Lower leg skin (tissue), 3 donors: ENCODE measurements at regions not wholly inside any gene's neighbourhood (a gene's known extent, or its start where the extent isn't known, plus 50 kb on each side); places are given as distances from the start of the nearest gene placed in this dataset.
"Not testable (repeated sequence)": the region's sequence is repeated elsewhere in the genome, so short reads cannot be mapped to it uniquely, and the experiment has no call there.

ENCODE experiments used
- CTCF ChIP-seq, 3 donors: fragments of 450-650 bp; IDR thresholded peaks; one replicate each; pipeline ENCODE4 v1.5.1; 2016; ENCODE audit warnings: antibody characterized with exemption in 3 of 3, mild to moderate bottlenecking in 3 of 3, moderate library complexity in 2 of 3
- POLR2A ChIP-seq, 2 donors: fragments of 450-650 bp; IDR thresholded peaks; one replicate each; pipeline ENCODE4 v1.6.1; 2016 to 2017; ENCODE audit warnings: antibody characterized with exemption in 2 of 2, mild to moderate bottlenecking in 1 of 2, moderate library complexity in 1 of 2

DNA sequence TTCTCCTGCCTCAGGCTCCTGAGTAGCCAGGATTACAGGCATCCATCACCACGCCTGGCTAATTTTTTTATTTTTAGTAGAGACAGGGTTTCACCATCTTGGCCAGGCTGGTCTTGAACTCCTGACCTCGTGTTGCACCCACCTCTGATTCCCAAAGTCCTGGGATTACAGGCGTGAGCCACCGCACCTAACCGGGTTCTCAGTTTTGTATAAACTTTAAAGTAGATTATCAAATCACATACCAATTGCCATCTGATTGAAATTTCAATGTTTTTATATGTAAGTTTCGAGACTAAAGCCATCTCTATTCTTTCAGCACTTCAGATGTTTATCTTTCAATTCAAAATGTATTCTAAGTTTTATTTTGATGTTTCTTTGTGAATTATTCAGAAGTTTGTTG, 110.1 kb downstream of the POTEH start:
- not testable (repeated sequence) for TF ChIP-seq POLR2A, CTCF (IDR thresholded peaks at IDR 0.05)
